ENCODE measurements at regions not wholly inside any gene's neighbourhood (a gene's known extent, or its start where the extent isn't known, plus 50 kb on each side); places are given as distances from the start of the nearest gene placed in this dataset.

GRCh38 chr9:120210274-120210673 lies 369.7 kb downstream of the CDK5RAP2 start:
- no peak for DNase-seq

DNA sequence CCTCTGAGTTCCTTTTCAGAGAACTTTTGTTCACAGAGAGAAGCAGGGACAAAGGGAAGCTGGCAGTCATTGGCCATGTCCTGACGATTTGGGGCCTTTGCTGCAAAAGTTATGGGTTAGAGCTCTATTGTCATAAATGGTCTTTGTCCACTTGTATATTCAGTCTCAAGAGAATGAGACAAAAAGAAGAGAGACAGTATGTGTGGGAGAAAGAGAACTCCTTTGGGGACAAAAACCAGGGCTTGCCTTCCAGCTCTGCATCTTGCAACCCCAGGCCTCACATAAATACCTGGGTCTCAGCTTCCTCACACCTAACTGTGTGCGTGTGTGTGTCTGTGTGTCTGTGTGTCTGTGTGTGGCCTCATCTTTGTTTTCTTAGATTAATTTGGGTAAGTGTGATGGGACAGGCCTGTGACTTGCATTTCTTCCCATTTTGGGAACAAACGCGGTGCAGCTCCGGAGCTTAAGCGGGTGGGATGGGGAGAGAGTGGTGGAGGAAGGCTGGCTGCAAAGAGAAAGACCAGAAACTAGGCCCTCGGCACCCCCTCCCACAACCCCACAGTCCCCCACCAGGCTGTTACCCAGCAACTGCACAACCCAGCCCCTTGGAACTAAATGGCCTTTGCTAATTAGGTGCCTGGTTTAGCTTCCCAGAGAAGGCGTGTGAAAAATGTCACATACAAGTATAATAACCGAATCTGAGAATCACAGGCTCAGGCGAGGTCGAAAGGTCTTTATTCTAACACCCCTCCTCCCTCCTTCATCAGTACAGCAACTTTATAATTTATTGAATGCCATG lies 376.9 kb downstream of the CDK5RAP2 start:
- DNase-seq = no peak

DNA sequence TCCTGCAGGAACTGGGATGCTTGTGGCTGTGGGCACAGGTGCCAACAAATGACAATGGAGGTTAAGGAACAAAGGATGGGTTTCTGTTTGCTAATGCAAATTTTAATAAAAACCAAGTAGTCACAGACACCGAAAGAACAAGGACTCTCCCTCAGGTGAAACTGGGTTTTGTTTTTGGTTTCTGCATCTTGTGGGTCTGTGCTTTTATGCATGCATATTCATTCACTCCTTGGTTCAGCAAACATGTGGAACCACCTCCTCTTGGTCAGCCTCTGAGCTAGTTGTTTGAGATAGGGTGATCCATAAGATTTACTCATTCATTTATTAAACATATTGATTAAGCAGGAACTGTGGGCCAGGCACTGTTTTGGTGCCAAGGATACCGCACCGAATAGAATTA lies 381.9 kb downstream of the CDK5RAP2 start:
- no peak for DNase-seq

DNA sequence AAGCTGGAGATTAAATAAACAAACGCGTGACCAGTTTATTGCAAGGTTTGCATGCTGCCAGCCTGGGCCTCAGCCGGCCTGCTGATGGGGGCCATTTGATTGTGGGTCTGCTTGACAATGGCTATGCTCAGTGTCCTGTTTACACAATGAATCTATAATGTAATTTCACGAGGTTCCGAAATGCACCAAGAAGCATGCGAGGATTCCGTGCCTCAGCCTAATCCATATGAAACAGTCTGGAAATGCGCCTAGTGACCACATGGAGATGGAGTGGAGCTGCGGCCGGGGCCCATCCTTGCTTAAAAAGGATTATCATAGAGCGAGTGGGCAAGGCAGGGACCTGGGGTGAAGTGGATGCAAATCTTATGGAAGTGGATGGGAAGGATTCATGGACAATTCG lies 382.4 kb downstream of the CDK5RAP2 start:
- no peak for DNase-seq

- no peak for DNase-seq
These were observed 388.8 kb downstream of the CDK5RAP2 start for GRCh38 chr9:120191141-120191540.

DNA sequence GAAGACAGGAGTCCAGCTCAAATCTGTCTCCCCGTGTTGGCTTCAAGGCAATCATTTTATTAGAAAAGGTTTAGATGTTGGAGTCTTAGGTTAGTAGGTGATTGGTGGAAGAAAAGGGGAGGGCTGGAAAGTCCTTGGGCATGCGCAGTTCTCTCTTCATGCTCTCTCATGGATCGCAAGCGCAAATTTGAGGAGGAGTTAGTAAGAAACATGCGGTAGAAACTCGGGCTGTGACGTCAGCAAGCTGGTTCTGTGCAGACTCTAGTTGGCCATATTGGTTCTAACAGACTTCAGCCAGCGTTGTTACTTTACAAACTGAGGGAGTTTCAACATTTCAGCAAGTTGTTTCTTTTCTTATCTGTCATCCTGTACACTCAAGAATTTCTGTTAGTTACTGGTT lies 392.2 kb downstream of the CDK5RAP2 start:
- no peak for DNase-seq

DNA sequence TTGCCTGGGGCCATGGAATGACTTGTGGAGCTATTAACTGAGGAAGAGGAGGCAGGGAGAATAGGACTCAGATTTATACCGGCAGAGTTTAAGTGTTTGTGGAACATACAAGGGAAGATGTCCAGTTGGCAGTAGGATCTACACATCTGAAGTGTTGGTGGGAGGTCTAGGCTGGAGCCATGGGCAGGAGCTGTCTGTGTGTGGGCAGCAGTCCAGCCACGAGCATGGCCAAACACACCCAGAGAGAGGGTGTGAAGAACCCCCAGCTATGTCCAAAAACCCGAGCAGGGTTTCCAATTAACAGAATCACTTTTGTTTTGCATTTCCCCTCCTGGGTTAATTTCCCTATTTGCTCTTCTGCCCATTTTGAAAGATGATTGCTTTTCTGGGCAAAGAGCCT lies 393.7 kb downstream of the CDK5RAP2 start:
- DNase-seq = no peak

DNA sequence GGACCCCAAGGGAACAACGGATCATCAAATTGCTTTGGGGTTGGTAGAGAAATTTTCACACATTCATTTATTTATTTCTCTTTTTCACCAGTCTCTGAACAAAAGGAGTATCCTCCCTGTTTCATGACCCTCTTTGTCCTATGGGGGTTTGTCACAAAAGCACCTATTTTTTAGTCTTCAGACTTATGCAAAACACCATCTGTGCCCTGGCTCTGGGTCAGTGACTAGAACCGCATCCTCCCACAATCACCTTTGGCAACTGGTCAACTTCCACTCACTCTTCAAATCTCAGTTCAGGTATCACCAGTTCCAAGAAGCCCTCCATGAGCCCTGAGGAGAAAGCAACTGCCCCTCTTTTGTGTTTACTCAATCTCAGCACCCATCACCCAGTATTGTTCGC lies 395.7 kb downstream of the CDK5RAP2 start:
- DNase-seq = no peak

GRCh38 chr9:120183615-120184014 lies 396.4 kb downstream of the CDK5RAP2 start:
- no peak for DNase-seq

DNA sequence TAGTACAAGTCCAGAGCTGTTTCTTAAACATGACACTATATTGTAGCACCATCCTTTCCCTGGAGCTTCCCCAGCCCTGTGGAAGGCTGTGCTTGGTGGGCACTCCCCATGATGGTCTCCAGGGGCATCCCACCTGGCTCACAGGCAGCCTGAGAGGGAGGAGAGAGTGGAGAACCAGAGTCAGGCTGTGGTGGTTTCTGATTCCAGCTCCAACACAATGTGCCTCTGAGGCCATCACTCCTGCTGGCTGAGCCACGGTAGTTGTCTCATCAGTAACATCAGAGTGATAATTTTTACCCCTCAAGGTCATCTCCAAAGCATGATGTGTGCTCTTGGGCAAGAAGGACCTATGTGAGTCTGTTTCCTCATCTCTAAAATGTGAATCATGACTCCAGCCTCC lies 398.0 kb downstream of the CDK5RAP2 start:
- DNase-seq = no peak

GRCh38 chr9:120177121-120177520 lies 402.8 kb downstream of the CDK5RAP2 start:
- DNase-seq = no peak

- DNase-seq = no peak
These were observed 404.9 kb downstream of the CDK5RAP2 start for GRCh38 chr9:120175031-120175430.

DNA sequence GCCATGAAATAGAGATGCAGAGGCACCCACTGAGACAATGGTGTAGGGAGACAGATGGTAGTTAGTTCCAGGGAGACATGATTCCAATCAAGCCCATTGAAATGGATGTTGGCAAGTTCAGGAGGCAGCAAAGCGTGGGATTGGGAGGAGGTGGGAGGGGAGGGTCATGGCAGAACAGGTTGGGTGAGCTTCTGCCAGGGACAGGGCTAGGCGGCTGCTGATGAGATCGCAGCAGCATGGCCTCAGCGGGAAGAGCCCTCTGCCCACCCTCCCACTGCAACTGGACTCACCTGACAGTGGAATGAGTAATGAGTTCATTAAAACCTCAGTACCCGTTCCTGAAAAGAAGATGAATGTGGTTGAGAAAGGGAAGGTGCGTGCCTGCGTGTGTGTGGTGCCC lies 418.2 kb downstream of the CDK5RAP2 start:
- no peak for DNase-seq

DNA sequence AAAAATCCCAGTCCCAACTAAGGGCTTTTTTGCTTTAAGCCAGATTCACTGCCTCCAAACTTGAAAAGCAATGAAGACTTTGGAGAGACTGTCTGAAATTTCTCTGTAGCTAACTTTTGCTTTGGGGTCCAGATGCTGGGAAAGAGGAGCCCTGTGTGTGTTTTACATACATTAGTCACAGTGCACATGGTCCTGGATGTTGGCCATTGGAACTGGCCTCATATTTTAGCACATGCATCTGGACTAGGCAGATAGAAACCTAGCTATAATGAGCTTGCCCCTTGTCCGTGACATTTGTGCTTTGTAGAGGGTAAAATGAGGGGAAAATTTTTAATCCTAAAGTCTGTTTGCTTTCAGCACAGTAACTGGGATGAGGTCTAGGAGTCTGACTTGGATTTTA lies 421.7 kb downstream of the CDK5RAP2 start:
- DNase-seq = no peak

DNA sequence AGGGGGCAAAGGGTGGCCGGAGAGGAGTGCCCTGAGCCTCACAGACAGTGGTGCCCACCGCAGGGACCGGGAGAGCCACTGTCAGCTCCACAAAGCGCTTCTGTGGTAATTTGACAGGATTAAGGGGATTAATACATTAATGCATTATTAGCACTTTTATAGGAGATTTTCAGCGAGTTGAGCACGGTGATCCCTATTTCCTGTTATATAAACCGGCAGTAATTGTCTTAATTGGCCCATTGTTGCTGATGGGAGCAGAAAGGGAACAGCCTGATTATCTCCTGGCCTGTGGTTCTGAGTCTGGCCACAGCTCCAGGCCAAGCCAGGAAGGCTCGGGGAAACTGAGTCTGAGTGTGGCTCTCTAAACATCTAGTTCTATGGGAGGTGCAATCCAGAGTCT lies 423.6 kb downstream of the CDK5RAP2 start:
- no peak for DNase-seq

- DNase-seq = no peak
These were observed 426.7 kb downstream of the CDK5RAP2 start for GRCh38 chr9:120153258-120153657.

DNA sequence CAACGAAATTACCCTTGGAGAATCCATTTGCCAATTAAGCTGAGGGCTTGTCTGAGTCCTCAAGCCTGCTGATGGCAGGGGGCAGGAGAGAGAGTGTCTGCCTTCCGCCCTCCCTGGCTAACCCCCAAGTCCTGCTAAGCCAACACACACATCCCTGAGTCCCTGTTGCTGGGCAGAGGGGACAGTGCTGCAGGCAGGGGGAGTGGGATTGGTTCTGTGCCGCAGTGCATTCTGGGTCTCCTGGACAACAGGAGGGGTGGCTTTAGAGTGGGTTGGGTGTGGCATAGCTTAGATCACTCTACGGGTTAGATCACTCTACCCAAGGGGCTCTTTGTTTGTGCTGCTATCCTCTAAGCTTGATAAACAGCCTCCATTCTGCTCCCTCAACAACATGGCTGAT lies 427.7 kb downstream of the CDK5RAP2 start:
- no peak for DNase-seq

DNA sequence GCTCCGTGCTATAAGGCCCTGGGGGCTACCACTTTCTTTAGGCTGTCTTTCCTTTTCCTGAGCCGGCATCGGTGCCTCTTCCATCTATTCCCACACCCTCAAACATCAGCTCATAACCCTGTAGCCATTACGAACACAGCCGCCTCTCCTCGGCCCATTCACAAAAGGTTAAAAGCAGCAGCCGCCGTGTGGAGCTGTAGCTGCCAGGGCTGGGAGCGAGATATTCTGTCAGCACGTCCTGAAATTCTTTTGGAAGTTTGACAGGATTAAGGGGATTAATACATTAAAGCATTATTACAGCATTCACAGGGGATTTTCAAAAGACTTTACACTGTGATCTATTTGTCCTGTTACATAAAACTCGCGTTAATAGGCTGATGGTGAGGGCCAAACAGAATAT lies 428.2 kb downstream of the CDK5RAP2 start:
- no peak for DNase-seq

DNA sequence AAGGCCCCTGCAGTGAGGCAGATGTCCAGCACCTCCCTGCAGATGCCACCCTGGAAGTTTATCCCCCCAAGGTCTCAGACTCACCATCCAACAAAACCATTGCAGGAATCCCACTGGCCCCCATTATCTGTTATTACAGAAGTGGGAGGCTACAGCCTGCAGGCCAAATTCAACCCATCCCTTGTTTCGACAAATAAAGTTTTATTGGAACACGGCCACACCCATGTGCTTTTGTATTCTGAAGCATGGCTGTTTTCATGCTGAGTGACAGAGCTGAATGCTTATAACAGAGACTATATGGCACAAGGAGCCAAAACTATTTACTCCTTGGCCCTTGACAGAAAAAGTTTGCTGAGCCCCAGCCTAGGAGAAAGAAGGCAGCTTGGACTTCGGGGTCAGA lies 428.8 kb downstream of the CDK5RAP2 start:
- DNase-seq = no peak

DNA sequence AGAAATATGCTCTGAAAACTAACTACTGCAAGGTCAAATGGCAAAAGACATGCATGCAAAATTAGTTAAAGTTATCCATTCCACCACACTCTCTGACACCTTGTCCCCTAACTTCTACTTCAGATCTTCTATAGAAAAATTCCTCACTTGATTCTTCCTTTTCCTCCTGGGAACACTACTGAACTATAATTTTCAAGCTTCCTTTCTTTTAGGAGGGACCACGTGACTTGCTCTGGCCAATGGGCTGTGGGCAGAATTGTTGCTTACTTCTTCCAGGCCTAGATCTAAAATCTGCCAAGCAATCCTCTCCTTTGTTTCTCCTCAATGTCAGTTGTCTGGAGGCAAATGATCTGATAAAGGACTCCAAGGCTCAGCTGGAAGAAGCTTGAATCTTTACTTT lies 441.0 kb downstream of the CDK5RAP2 start:
- DNase-seq = no peak

DNA sequence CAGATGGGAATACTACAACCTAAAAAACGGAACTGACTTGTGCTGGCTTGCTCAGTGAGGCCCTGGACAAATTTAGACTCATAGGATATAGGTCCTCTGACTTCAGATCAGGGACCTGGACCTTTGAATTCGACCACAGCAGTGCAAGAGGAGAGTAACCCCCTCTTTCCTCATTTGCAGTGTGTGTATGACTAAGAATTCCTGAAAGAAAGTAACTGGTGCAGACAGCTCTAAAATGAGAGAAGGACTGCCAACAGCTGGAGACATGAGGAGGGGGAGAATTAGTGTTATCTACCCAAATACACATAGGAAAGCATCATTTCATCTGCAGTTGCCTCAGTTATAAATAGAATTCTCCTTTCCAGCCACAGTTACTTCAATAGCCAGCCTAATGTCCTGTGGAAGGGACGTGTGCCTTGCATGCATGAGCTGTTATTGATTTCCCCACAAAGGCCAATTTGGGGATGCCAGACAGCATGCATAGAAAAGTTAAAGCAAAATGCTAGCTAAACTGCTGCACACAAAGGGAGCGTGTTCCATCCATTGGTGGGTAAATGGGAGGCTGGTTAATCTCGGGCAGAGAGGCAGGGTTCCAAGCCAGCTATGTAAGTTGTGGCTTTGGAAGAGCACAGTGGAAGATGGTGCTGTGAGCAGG lies 442.7 kb downstream of the CDK5RAP2 start:
- DNase-seq = no peak

- no peak for DNase-seq
These were observed 443.3 kb downstream of the CDK5RAP2 start for GRCh38 chr9:120136696-120137095.

- DNase-seq = no peak
These were observed 462.9 kb downstream of the CDK5RAP2 start for GRCh38 chr9:120117081-120117480.

- no peak for DNase-seq
These were observed 469.4 kb downstream of the CDK5RAP2 start for GRCh38 chr9:120110520-120110919.

- no peak for DNase-seq
These were observed 470.7 kb downstream of the CDK5RAP2 start for GRCh38 chr9:120109242-120109641.

All from CD4-positive, alpha-beta T cell treated with Interleukin-21 for 1 hour (primary cell).